ENCODE measurements at regions not wholly inside any gene's neighbourhood (a gene's known extent, or its start where the extent isn't known, plus 50 kb on each side); places are given as distances from the start of the nearest gene placed in this dataset.
"Not testable (repeated sequence)": the region's sequence is repeated elsewhere in the genome, so short reads cannot be mapped to it uniquely, and the experiment has no call there.

- H3K4me3 ChIP-seq (ENCODE audit: low read length), result no peak overlapping the region
- DNase-seq (ENCODE audit: low read depth), result no peak
- TF ChIP-seq, protein P1, sequence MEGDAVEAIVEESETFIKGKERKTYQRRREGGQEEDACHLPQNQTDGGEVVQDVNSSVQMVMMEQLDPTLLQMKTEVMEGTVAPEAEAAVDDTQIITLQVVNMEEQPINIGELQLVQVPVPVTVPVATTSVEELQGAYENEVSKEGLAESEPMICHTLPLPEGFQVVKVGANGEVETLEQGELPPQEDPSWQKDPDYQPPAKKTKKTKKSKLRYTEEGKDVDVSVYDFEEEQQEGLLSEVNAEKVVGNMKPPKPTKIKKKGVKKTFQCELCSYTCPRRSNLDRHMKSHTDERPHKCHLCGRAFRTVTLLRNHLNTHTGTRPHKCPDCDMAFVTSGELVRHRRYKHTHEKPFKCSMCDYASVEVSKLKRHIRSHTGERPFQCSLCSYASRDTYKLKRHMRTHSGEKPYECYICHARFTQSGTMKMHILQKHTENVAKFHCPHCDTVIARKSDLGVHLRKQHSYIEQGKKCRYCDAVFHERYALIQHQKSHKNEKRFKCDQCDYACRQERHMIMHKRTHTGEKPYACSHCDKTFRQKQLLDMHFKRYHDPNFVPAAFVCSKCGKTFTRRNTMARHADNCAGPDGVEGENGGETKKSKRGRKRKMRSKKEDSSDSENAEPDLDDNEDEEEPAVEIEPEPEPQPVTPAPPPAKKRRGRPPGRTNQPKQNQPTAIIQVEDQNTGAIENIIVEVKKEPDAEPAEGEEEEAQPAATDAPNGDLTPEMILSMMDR (conservative IDR thresholded peaks at IDR 0.05; ENCODE audit: low read depth, low read length), result no peak
Measured at GRCh38 chr14:105947599-105947998, 421.2 kb downstream of the TMEM121 start.

GRCh38 chr14:105948955-105949354 lies 422.6 kb downstream of the TMEM121 start:
- not testable (repeated sequence) for H3K4me3 ChIP-seq (ENCODE audit: low read length); DNase-seq (ENCODE audit: low read depth)

- not testable (repeated sequence) for H3K4me3 ChIP-seq (ENCODE audit: low read length); DNase-seq (ENCODE audit: low read depth)
Measured at GRCh38 chr14:105950364-105950892, 424.0 kb downstream of the TMEM121 start.

DNA sequence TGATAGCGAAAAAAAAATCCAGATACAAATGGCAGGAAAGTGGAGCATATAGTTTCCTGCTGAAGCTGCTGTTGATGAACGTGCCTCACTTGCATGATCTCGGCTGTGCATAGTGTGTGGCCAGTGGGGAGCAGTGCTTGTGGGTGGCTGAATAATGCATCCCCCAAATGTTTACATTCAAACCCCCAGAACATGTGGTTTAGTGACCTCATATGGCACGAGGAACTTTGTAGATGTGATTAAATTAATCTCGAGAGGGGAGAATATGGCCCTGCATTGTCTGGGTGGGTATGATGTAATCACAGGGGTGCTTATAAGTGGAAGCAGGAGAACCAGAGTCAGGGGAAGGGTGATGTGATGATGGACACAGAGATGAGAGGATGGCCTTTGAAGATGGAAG lies 425.0 kb downstream of the TMEM121 start:
- TF ChIP-seq, protein P1 (conservative IDR thresholded peaks at IDR 0.05; ENCODE audit: low read depth, low read length), result no peak
- no peak for DNase-seq (ENCODE audit: low read depth)
- no peak overlapping the region for H3K4me3 ChIP-seq (ENCODE audit: low read length)

DNA sequence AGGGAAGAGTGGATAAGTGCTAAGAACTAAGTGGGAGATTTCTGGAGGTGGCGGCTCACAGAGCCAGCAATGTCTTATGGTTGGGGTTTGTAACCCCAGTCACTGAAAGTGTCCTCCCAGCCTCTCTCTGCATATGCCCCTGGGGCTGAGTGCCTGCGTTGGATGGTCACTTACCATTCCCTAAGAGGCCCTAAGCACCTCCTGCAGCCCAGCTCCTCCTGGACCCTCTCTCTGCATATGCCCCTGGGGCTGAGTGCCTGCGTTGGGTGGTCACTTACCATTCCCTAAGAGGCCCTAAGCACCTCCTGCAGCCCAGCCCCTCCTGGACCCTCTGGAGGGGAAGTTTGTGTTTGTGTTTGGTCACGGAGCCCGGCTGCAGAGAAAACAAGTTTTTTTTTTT lies 425.8 kb downstream of the TMEM121 start:
- TF ChIP-seq, protein P1 (conservative IDR thresholded peaks at IDR 0.05; ENCODE audit: low read depth, low read length), result no peak
- no peak for DNase-seq (ENCODE audit: low read depth)
- no peak overlapping the region for H3K4me3 ChIP-seq (ENCODE audit: low read length)

DNA sequence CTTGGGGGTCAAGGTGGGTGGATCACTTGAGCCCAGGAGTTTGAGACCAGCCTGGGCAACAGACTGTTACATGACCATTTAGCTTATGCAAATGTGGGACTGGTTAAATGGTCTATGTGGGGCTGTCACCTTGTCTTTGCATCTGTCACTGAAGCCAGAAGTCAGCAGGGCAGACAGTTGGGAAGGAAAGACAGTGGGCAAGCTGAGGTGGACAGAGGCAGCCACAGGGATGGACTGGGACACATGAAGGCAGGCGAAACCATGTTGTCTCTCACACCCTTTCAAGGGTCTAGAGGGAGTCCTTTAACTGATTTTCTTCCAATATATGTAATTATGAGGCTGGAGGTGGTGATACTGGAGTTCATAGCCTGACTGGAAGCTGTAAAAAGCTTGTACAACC lies 426.4 kb downstream of the TMEM121 start:
- no peak overlapping the region for H3K4me3 ChIP-seq (ENCODE audit: low read length)
- TF ChIP-seq, protein P1 (conservative IDR thresholded peaks at IDR 0.05; ENCODE audit: low read depth, low read length), result no peak
- no peak for DNase-seq (ENCODE audit: low read depth)

DNA sequence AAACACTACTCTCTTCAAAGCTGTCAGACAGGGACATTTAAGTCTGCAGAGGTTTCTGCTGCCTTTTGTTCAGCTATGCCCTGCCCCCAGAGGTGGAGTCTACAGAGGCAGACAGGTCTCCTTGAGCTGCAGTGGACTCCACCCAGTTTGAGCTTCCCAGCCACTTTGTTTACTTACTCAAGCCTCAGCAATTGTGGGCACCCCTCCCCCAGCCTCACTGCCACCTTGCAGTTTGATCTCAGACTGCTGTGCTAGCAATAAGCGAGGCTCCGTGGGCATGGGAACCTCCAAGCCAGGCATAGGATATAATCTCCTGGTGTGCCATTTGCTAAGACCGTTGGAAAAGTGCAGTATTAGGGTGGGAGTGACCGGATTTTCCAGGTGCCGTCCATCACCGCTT lies 435.2 kb downstream of the TMEM121 start:
- not testable (repeated sequence) for H3K4me3 ChIP-seq (ENCODE audit: low read length); DNase-seq (ENCODE audit: low read depth)

DNA sequence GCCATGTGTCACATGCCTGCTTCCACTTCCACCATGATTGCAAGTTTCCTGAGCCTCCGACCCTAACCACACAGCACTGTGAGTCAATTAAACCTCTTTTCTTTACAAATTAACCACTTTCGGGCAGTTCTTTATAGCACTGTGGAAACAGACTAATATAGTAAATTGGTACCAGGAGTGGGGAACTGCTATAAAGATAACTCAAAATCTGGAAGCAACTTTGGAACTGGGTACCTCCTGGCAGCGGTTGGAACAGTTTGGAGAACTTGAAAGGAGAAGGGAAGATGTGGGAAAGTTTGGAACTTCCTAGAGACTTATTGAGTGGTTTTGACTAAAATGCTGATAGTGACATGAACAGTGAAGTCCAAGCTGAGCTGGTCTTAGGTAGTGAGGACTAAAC lies 436.1 kb downstream of the TMEM121 start:
- no peak for DNase-seq (ENCODE audit: low read depth)
- TF ChIP-seq, protein P1 (conservative IDR thresholded peaks at IDR 0.05; ENCODE audit: low read depth, low read length), result no peak
- H3K4me3 ChIP-seq (ENCODE audit: low read length), result no peak overlapping the region

DNA sequence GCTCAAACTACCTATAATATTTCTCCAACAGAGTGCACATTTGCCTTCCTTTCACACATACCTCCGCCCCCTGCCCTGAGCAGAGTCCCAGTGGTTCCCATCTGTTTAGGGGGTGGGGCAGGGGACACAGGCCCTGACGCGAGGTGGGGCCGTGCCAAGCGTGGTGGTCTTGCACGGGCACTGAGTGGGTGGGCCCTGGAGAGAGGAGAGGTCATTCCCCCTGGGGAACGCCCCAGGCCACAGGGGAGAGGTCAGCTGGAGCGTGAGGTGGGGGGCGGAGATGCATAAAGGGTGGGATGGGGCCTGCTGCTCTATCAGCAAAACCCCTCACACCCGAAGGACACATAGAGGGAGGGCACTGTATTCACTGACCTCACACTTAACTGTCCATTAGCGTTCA lies 441.9 kb downstream of the TMEM121 start:
- no peak overlapping the region for H3K4me3 ChIP-seq (ENCODE audit: low read length)
- no peak for DNase-seq (ENCODE audit: low read depth)
- TF ChIP-seq, protein P1 (conservative IDR thresholded peaks at IDR 0.05; ENCODE audit: low read depth, low read length), result no peak

- not testable (repeated sequence) for DNase-seq (ENCODE audit: low read depth); H3K4me3 ChIP-seq (ENCODE audit: low read length)
Measured at GRCh38 chr14:105969026-105969425, 442.6 kb downstream of the TMEM121 start.

DNA sequence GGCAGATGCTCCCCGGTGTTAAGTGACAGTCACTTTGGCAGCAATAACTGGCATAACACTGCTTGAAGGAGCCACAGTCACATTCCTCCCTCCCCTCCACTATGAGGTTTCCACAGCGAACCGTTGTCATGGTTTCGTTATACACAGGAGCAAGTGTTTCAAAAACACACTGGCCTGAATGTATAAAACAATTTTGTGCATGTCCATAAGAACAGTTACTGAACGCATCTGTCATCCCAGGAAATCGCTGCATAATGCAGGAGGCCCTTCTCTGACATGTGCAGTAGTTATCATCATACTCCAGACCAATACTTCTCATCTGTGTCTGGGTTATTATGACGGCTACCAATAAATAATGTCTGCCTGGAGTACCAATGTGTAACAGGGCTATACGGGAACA lies 444.4 kb downstream of the TMEM121 start:
- not testable (repeated sequence) for H3K4me3 ChIP-seq (ENCODE audit: low read length); DNase-seq (ENCODE audit: low read depth)
